ENCODE measurements at regions not wholly inside any gene's neighbourhood (a gene's known extent, or its start where the extent isn't known, plus 50 kb on each side); places are given as distances from the start of the nearest gene placed in this dataset.

GRCh38 chr4:175412161-175412560 is 399.9 kb downstream of the GPM6A start:
- H3K4me3 Mint-ChIP-seq: no peak overlapping the region
- ChIA-PET POLR2A (no interaction called here), CTCF (no interaction called here)
- ATAC-seq: no peak
- no peak overlapping the region for H3K27ac Mint-ChIP-seq
- H3K4me1 Mint-ChIP-seq: peaks cover 34% of the 10 kb centered on the region
- H3K9me3 Mint-ChIP-seq: peaks cover 38% of the 10 kb centered on the region
- DNase-seq (ENCODE audit: low spot score): no peak
- peaks cover 12% of the 10 kb centered on the region; the same call in 1 of the 2 replicates for H3K36me3 Mint-ChIP-seq
- no peaks in the 10 kb centered on the region for H3K27me3 Mint-ChIP-seq (ENCODE audit: low read depth)
- TF ChIP-seq ZNF281 (CRISPR knock-in tag; IDR thresholded peaks at IDR 0.05) (no peak), NR1H2 (CRISPR knock-in tag; IDR thresholded peaks at IDR 0.05) (no peak), TEAD1 (CRISPR knock-in tag; IDR thresholded peaks at IDR 0.05) (no peak), RELA (CRISPR knock-in tag; IDR thresholded peaks at IDR 0.05; ENCODE audit: borderline replicate concordance) (no peak), SMAD4 (CRISPR knock-in tag; IDR thresholded peaks at IDR 0.05) (no peak), ESRRA (CRISPR knock-in tag; IDR thresholded peaks at IDR 0.05; ENCODE audit: borderline replicate concordance) (no peak), FOXJ3 (CRISPR knock-in tag; IDR thresholded peaks at IDR 0.05; ENCODE audit: borderline replicate concordance) (no peak), IRF1 (CRISPR knock-in tag; IDR thresholded peaks at IDR 0.05) (no peak), NFE2L1 (CRISPR knock-in tag; IDR thresholded peaks at IDR 0.05) (no peak), CBFB (CRISPR knock-in tag; IDR thresholded peaks at IDR 0.05; ENCODE audit: low read depth) (no peak), ZNF512 (CRISPR knock-in tag; IDR thresholded peaks at IDR 0.05; ENCODE audit: borderline replicate concordance) (no peak), GABPB1 (CRISPR knock-in tag; IDR thresholded peaks at IDR 0.05) (no peak)
- TF ChIP-seq, protein P1, sequence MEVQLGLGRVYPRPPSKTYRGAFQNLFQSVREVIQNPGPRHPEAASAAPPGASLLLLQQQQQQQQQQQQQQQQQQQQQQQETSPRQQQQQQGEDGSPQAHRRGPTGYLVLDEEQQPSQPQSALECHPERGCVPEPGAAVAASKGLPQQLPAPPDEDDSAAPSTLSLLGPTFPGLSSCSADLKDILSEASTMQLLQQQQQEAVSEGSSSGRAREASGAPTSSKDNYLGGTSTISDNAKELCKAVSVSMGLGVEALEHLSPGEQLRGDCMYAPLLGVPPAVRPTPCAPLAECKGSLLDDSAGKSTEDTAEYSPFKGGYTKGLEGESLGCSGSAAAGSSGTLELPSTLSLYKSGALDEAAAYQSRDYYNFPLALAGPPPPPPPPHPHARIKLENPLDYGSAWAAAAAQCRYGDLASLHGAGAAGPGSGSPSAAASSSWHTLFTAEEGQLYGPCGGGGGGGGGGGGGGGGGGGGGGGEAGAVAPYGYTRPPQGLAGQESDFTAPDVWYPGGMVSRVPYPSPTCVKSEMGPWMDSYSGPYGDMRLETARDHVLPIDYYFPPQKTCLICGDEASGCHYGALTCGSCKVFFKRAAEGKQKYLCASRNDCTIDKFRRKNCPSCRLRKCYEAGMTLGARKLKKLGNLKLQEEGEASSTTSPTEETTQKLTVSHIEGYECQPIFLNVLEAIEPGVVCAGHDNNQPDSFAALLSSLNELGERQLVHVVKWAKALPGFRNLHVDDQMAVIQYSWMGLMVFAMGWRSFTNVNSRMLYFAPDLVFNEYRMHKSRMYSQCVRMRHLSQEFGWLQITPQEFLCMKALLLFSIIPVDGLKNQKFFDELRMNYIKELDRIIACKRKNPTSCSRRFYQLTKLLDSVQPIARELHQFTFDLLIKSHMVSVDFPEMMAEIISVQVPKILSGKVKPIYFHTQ (CRISPR knock-in tag; IDR thresholded peaks at IDR 0.05): no peak
- TF ChIP-seq, protein P2, sequence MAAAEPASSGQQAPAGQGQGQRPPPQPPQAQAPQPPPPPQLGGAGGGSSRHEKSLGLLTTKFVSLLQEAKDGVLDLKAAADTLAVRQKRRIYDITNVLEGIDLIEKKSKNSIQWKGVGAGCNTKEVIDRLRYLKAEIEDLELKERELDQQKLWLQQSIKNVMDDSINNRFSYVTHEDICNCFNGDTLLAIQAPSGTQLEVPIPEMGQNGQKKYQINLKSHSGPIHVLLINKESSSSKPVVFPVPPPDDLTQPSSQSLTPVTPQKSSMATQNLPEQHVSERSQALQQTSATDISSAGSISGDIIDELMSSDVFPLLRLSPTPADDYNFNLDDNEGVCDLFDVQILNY (CRISPR knock-in tag; IDR thresholded peaks at IDR 0.05): no peak
- TF ChIP-seq, protein P3, sequence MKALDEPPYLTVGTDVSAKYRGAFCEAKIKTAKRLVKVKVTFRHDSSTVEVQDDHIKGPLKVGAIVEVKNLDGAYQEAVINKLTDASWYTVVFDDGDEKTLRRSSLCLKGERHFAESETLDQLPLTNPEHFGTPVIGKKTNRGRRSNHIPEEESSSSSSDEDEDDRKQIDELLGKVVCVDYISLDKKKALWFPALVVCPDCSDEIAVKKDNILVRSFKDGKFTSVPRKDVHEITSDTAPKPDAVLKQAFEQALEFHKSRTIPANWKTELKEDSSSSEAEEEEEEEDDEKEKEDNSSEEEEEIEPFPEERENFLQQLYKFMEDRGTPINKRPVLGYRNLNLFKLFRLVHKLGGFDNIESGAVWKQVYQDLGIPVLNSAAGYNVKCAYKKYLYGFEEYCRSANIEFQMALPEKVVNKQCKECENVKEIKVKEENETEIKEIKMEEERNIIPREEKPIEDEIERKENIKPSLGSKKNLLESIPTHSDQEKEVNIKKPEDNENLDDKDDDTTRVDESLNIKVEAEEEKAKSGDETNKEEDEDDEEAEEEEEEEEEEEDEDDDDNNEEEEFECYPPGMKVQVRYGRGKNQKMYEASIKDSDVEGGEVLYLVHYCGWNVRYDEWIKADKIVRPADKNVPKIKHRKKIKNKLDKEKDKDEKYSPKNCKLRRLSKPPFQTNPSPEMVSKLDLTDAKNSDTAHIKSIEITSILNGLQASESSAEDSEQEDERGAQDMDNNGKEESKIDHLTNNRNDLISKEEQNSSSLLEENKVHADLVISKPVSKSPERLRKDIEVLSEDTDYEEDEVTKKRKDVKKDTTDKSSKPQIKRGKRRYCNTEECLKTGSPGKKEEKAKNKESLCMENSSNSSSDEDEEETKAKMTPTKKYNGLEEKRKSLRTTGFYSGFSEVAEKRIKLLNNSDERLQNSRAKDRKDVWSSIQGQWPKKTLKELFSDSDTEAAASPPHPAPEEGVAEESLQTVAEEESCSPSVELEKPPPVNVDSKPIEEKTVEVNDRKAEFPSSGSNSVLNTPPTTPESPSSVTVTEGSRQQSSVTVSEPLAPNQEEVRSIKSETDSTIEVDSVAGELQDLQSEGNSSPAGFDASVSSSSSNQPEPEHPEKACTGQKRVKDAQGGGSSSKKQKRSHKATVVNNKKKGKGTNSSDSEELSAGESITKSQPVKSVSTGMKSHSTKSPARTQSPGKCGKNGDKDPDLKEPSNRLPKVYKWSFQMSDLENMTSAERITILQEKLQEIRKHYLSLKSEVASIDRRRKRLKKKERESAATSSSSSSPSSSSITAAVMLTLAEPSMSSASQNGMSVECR (CRISPR knock-in tag; IDR thresholded peaks at IDR 0.05; ENCODE audit: borderline replicate concordance): no peak
- TF ChIP-seq, protein P4, sequence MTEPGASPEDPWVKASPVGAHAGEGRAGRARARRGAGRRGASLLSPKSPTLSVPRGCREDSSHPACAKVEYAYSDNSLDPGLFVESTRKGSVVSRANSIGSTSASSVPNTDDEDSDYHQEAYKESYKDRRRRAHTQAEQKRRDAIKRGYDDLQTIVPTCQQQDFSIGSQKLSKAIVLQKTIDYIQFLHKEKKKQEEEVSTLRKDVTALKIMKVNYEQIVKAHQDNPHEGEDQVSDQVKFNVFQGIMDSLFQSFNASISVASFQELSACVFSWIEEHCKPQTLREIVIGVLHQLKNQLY (CRISPR knock-in tag; IDR thresholded peaks at IDR 0.05): no peak
- TF ChIP-seq, protein P5, sequence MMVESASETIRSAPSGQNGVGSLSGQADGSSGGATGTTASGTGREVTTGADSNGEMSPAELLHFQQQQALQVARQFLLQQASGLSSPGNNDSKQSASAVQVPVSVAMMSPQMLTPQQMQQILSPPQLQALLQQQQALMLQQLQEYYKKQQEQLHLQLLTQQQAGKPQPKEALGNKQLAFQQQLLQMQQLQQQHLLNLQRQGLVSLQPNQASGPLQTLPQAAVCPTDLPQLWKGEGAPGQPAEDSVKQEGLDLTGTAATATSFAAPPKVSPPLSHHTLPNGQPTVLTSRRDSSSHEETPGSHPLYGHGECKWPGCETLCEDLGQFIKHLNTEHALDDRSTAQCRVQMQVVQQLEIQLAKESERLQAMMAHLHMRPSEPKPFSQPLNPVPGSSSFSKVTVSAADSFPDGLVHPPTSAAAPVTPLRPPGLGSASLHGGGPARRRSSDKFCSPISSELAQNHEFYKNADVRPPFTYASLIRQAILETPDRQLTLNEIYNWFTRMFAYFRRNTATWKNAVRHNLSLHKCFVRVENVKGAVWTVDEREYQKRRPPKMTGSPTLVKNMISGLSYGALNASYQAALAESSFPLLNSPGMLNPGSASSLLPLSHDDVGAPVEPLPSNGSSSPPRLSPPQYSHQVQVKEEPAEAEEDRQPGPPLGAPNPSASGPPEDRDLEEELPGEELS (CRISPR knock-in tag; IDR thresholded peaks at IDR 0.05): no peak

All from WTC11 (cell line).